NB4 (cell line): ENCODE measurements at regions not wholly inside any gene's neighbourhood (a gene's known extent, or its start where the extent isn't known, plus 50 kb on each side); places are given as distances from the start of the nearest gene placed in this dataset.

Experiments used
- CTCF ChIP-seq: IDR thresholded peaks from one replicate; pipeline ENCODE4 v1.5.1; 2012; ENCODE audit warnings: low read depth, low read length
- MAX ChIP-seq: IDR thresholded peaks from 2 replicates; pipeline ENCODE4 v1.6.1; 2011; ENCODE audit warnings: low read depth, low read length
- MYC ChIP-seq: IDR thresholded peaks from 2 replicates; pipeline ENCODE4 v1.6.1; 2011; ENCODE audit warnings: low read depth, low read length
- POLR2A ChIP-seq: IDR thresholded peaks from 2 replicates; pipeline ENCODE4 v1.6.1; 2011; ENCODE audit warnings: mild to moderate bottlenecking; ENCODE audit not compliant: insufficient read length; ENCODE audit errors: extremely low read depth

- TF ChIP-seq CTCF = no peak
- no peak for TF ChIP-seq POLR2A
- no peak for TF ChIP-seq MAX
- TF ChIP-seq MYC = no peak
Observed at GRCh38 chr6:164377348-164377918, 932.0 kb downstream of the C6orf118 start.
